ENCODE measurements at regions not wholly inside any gene's neighbourhood (a gene's known extent, or its start where the extent isn't known, plus 50 kb on each side); places are given as distances from the start of the nearest gene placed in this dataset.

DNA sequence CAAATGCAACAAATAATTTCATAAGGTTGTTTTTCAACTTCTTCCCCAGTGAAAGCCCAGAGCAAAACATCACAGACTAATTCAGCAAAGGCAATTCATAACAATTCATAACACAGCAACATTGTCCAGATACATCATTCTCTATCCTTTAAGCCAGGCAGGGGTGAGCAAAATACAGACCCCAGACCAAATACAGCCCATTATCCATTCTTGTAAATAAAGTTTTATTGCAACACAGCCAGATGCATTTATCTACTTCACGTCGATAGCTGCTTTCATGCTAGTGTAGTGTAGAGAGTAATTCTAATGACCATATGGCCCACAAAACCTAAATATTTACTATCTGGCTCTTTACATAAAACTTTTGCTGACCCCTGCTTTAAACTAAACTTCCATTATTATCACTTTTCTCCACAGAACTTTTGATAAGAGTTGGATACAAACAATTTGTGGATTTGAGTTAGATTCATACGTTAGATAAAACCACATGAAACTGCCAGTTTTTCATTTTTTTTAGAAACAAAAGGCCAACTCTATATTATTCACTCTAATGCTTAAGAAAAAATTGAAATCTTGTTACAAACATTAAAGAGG is 174.4 kb downstream of the DUSP6 start:
- 84 to 90% methylated on average over 3 of the region's 3 CpGs for WGBS, 2 donors (ENCODE audit: low coverage in 1 of 2)
- H3K27ac ChIP-seq = no peak overlapping the region
- TF ChIP-seq EP300 (IDR thresholded peaks at IDR 0.05) = no peak
- TF ChIP-seq POLR2A (IDR thresholded peaks at IDR 0.05) = no peak
- no peak for TF ChIP-seq POLR2AphosphoS5 (IDR thresholded peaks at IDR 0.05)
- no peak for TF ChIP-seq CTCF (IDR thresholded peaks at IDR 0.05)
- no peaks in the 10 kb centered on the region for H3K9me3 ChIP-seq
- H3K4me3 ChIP-seq = no peak overlapping the region
- H3K4me1 ChIP-seq = peaks cover 0 to 18% (median 14%) of the 10 kb centered on the region in 3 donors
- no peaks in the 10 kb centered on the region for H3K27me3 ChIP-seq
- H3K36me3 ChIP-seq = no peaks in the 10 kb centered on the region
- ATAC-seq = no peak

DNA sequence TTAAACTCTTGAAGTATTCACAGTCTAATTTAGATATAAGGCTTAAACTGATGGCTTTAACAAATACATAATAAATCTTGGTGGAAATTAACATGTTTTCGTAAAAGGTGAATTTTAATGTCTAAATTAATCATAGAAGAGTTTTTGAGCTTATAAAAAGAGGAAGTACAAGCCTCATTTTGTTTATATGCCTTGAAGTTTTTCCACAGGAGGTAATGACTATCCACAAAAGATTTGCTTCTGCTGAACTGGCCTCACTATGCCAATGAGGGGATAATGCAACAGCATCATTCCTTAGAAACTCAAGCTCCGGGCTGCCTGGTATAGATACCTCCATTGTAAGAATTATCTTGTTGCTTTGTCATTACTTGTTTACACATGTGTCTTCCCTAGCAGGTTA is 175.6 kb downstream of the DUSP6 start:
- H3K27ac ChIP-seq = no peak overlapping the region
- no peaks in the 10 kb centered on the region for H3K36me3 ChIP-seq
- TF ChIP-seq POLR2AphosphoS5 (IDR thresholded peaks at IDR 0.05) (no peak), POLR2A (IDR thresholded peaks at IDR 0.05) (no peak), EP300 (IDR thresholded peaks at IDR 0.05) (no peak), CTCF (IDR thresholded peaks at IDR 0.05) (no peak)
- H3K9me3 ChIP-seq = peaks cover 0 to 8% (median 0%) of the 10 kb centered on the region in 3 donors
- WGBS, 2 donors (ENCODE audit: low coverage in 1 of 2) = 30 to 40% methylated on average over 2 of the region's 2 CpGs
- H3K4me1 ChIP-seq = peaks cover 0 to 16% (median 14%) of the 10 kb centered on the region in 3 donors
- no peak overlapping the region for H3K4me3 ChIP-seq
- no peak for ATAC-seq
- no peaks in the 10 kb centered on the region for H3K27me3 ChIP-seq

GRCh38 chr12:89173678-89174077 is 178.6 kb downstream of the DUSP6 start:
- peaks cover 0 to 8% (median 0%) of the 10 kb centered on the region in 3 donors for H3K9me3 ChIP-seq
- H3K27me3 ChIP-seq = no peaks in the 10 kb centered on the region
- H3K36me3 ChIP-seq = no peaks in the 10 kb centered on the region
- 81 to 94% methylated on average over 4 of the region's 4 CpGs for WGBS, 2 donors (ENCODE audit: low coverage in 1 of 2)
- ATAC-seq = no peak
- H3K27ac ChIP-seq = no peak overlapping the region
- TF ChIP-seq CTCF (IDR thresholded peaks at IDR 0.05) (no peak), POLR2AphosphoS5 (IDR thresholded peaks at IDR 0.05) (no peak), EP300 (IDR thresholded peaks at IDR 0.05) (no peak), POLR2A (IDR thresholded peaks at IDR 0.05) (no peak)
- H3K4me3 ChIP-seq = no peak overlapping the region
- H3K4me1 ChIP-seq = no peaks in the 10 kb centered on the region

DNA sequence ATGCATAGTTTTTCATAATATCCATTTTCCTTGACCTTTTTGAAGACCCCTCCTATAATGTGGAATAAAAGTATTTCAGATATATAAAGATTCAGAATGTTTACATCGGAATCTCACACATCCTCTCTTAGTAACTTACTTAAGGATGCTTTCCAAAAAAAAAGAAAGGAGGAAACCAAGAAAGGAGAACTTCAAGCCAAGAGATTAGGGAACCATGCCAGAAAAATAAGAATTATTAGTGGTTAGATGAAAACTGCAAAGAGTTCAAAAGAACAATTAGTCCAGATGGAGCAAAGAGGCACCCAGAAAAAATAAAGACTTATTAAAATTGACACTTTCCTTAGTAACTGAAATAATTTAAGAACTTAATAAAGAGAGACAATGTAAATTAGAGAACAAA is 179.2 kb downstream of the DUSP6 start:
- no peak for TF ChIP-seq CTCF (IDR thresholded peaks at IDR 0.05)
- no peak for TF ChIP-seq EP300 (IDR thresholded peaks at IDR 0.05)
- TF ChIP-seq POLR2A (IDR thresholded peaks at IDR 0.05) = no peak
- TF ChIP-seq POLR2AphosphoS5 (IDR thresholded peaks at IDR 0.05) = no peak
- H3K9me3 ChIP-seq = peaks cover 0 to 8% (median 0%) of the 10 kb centered on the region in 3 donors
- H3K27ac ChIP-seq = no peak overlapping the region
- H3K4me1 ChIP-seq = peaks cover 0 to 4% (median 0%) of the 10 kb centered on the region in 3 donors
- no peaks in the 10 kb centered on the region for H3K36me3 ChIP-seq
- no peaks in the 10 kb centered on the region for H3K27me3 ChIP-seq
- 33 to 38% methylated on average over 1 of the region's 1 CpG for WGBS, 2 donors (ENCODE audit: low coverage in 1 of 2)
- H3K4me3 ChIP-seq = no peak overlapping the region
- no peak for ATAC-seq

DNA sequence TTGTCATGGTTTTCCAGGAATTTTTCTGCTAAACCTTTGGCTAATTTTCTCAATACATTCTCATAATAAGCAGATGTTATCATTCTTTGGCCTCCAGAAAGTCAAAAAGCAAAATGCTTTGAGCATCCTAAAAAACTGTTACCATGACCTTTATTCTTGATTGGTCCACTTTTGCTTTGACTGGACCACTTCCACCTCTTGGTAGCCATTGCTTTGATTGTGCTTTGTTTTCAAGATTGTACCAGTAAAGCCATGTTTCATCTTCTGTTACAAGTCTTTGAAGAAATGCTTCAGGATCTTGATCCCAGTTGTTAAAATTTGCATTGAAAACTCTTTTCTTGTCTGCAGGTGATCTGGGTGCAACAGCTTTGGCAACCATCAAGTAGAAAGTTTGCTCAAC is 180.1 kb downstream of the DUSP6 start:
- Histone ChIP-seq H3K27ac (no peak overlapping the region), H3K9me3 (peaks cover 0 to 8% (median 0%) of the 10 kb centered on the region in 3 donors), H3K4me3 (no peak overlapping the region), H3K4me1 (peaks cover 0 to 5% (median 0%) of the 10 kb centered on the region in 3 donors), H3K36me3 (no peaks in the 10 kb centered on the region), H3K27me3 (no peaks in the 10 kb centered on the region)
- TF ChIP-seq POLR2AphosphoS5 (IDR thresholded peaks at IDR 0.05) (no peak), CTCF (IDR thresholded peaks at IDR 0.05) (no peak), POLR2A (IDR thresholded peaks at IDR 0.05) (no peak), EP300 (IDR thresholded peaks at IDR 0.05) (no peak)
- no peak for ATAC-seq

Measured in gastroesophageal sphincter (tissue), 4 donors.